ENCODE measurements at regions not wholly inside any gene's neighbourhood (a gene's known extent, or its start where the extent isn't known, plus 50 kb on each side); places are given as distances from the start of the nearest gene placed in this dataset.

DNA sequence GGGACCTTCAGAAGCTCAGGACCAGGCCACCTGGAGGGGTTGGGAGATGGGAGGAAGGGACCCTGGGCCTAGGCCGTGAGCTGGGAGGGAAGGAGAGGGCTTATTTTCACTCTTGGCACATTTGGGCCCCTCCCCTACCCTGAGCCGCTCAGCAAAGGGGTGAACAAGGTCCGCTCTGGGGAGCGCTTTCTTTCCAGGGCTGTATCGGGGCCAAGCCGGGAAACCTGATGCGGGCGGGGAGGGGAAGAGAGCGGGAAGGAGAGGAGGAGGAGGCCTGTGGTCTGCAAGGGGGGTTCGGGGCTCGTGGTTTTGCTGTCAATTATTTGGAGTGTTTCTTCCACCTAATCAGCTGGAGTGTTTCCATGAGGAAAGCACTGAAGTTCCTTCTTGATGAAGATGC, 62.7 kb upstream of the RXRA start:
- TF ChIP-seq, protein P1, sequence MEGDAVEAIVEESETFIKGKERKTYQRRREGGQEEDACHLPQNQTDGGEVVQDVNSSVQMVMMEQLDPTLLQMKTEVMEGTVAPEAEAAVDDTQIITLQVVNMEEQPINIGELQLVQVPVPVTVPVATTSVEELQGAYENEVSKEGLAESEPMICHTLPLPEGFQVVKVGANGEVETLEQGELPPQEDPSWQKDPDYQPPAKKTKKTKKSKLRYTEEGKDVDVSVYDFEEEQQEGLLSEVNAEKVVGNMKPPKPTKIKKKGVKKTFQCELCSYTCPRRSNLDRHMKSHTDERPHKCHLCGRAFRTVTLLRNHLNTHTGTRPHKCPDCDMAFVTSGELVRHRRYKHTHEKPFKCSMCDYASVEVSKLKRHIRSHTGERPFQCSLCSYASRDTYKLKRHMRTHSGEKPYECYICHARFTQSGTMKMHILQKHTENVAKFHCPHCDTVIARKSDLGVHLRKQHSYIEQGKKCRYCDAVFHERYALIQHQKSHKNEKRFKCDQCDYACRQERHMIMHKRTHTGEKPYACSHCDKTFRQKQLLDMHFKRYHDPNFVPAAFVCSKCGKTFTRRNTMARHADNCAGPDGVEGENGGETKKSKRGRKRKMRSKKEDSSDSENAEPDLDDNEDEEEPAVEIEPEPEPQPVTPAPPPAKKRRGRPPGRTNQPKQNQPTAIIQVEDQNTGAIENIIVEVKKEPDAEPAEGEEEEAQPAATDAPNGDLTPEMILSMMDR (IDR thresholded peaks at IDR 0.05; ENCODE audit: insufficient read depth, low read depth, low read length): no peak
- TF ChIP-seq EZH2 (IDR thresholded peaks at IDR 0.05; ENCODE audit: insufficient read depth, low read length): no peak
